ENCODE measurements at regions not wholly inside any gene's neighbourhood (a gene's known extent, or its start where the extent isn't known, plus 50 kb on each side); places are given as distances from the start of the nearest gene placed in this dataset.

GRCh38 chr21:38067086-38067739 is 151.0 kb upstream of the KCNJ6 start:
- H3K4me1 ChIP-seq (ENCODE audit: control insufficient read depth, insufficient read depth, low read length, poor library complexity, severe bottlenecking), result no peaks in the 10 kb centered on the region
- DNase-seq, result no peak
- no peaks in the 10 kb centered on the region for H3K36me3 ChIP-seq (ENCODE audit: control insufficient read depth, insufficient read depth, low read length)
- no peak overlapping the region for H3K4me3 ChIP-seq (ENCODE audit: insufficient read depth, low read depth, low read length, poor library complexity, severe bottlenecking)
- H3K9me3 ChIP-seq (ENCODE audit: control insufficient read depth, low read length), result no peaks in the 10 kb centered on the region
- no peak overlapping the region for H3K27ac ChIP-seq (ENCODE audit: insufficient read depth, low read length, poor library complexity, severe bottlenecking)
- no peaks in the 10 kb centered on the region for H3K27me3 ChIP-seq (replicated peaks; ENCODE audit: control insufficient read depth, insufficient read depth, low read length, poor library complexity, severe bottlenecking)

- no peak for DNase-seq
- H3K27ac ChIP-seq (ENCODE audit: insufficient read depth, low read length, poor library complexity, severe bottlenecking), result no peak overlapping the region
- H3K4me3 ChIP-seq (ENCODE audit: insufficient read depth, low read depth, low read length, poor library complexity, severe bottlenecking), result no peak overlapping the region
- no peaks in the 10 kb centered on the region for H3K4me1 ChIP-seq (ENCODE audit: control insufficient read depth, insufficient read depth, low read length, poor library complexity, severe bottlenecking)
- H3K36me3 ChIP-seq (ENCODE audit: control insufficient read depth, insufficient read depth, low read length), result no peaks in the 10 kb centered on the region
- H3K9me3 ChIP-seq (ENCODE audit: control insufficient read depth, low read length), result no peaks in the 10 kb centered on the region
- H3K27me3 ChIP-seq (replicated peaks; ENCODE audit: control insufficient read depth, insufficient read depth, low read length, poor library complexity, severe bottlenecking), result no peaks in the 10 kb centered on the region
Observed at GRCh38 chr21:38072489-38072888, 156.2 kb upstream of the KCNJ6 start.

GRCh38 chr21:38075833-38076587 is 159.8 kb upstream of the KCNJ6 start:
- no peak overlapping the region for H3K4me3 ChIP-seq (ENCODE audit: insufficient read depth, low read depth, low read length, poor library complexity, severe bottlenecking)
- H3K4me1 ChIP-seq (ENCODE audit: control insufficient read depth, insufficient read depth, low read length, poor library complexity, severe bottlenecking), result no peaks in the 10 kb centered on the region
- DNase-seq, result no peak
- no peak overlapping the region for H3K27ac ChIP-seq (ENCODE audit: insufficient read depth, low read length, poor library complexity, severe bottlenecking)
- no peaks in the 10 kb centered on the region for H3K27me3 ChIP-seq (replicated peaks; ENCODE audit: control insufficient read depth, insufficient read depth, low read length, poor library complexity, severe bottlenecking)
- H3K9me3 ChIP-seq (ENCODE audit: control insufficient read depth, low read length), result no peaks in the 10 kb centered on the region
- no peaks in the 10 kb centered on the region for H3K36me3 ChIP-seq (ENCODE audit: control insufficient read depth, insufficient read depth, low read length)

GRCh38 chr21:38077569-38077968 is 161.3 kb upstream of the KCNJ6 start:
- no peaks in the 10 kb centered on the region for H3K9me3 ChIP-seq (ENCODE audit: control insufficient read depth, low read length)
- H3K4me3 ChIP-seq (ENCODE audit: insufficient read depth, low read depth, low read length, poor library complexity, severe bottlenecking), result no peak overlapping the region

GRCh38 chr21:38080888-38081287 is 164.6 kb upstream of the KCNJ6 start:
- Histone ChIP-seq H3K27ac (ENCODE audit: insufficient read depth, low read length, poor library complexity, severe bottlenecking) (no peak overlapping the region), H3K9me3 (ENCODE audit: control insufficient read depth, low read length) (no peaks in the 10 kb centered on the region), H3K27me3 (replicated peaks; ENCODE audit: control insufficient read depth, insufficient read depth, low read length, poor library complexity, severe bottlenecking) (no peaks in the 10 kb centered on the region), H3K4me1 (ENCODE audit: control insufficient read depth, insufficient read depth, low read length, poor library complexity, severe bottlenecking) (no peaks in the 10 kb centered on the region), H3K36me3 (ENCODE audit: control insufficient read depth, insufficient read depth, low read length) (no peaks in the 10 kb centered on the region), H3K4me3 (ENCODE audit: insufficient read depth, low read depth, low read length, poor library complexity, severe bottlenecking) (no peak overlapping the region)
- DNase-seq, result no peak

More at GRCh38 chr21:38077569-38077968, 161.3 kb upstream of the KCNJ6 start:
- no peak for DNase-seq
- Histone ChIP-seq H3K27me3 (replicated peaks; ENCODE audit: control insufficient read depth, insufficient read depth, low read length, poor library complexity, severe bottlenecking) (no peaks in the 10 kb centered on the region), H3K4me1 (ENCODE audit: control insufficient read depth, insufficient read depth, low read length, poor library complexity, severe bottlenecking) (no peaks in the 10 kb centered on the region), H3K36me3 (ENCODE audit: control insufficient read depth, insufficient read depth, low read length) (no peaks in the 10 kb centered on the region), H3K27ac (ENCODE audit: insufficient read depth, low read length, poor library complexity, severe bottlenecking) (no peak overlapping the region)

GRCh38 chr21:38081708-38082107 is 165.5 kb upstream of the KCNJ6 start:
- H3K4me1 ChIP-seq (ENCODE audit: control insufficient read depth, insufficient read depth, low read length, poor library complexity, severe bottlenecking), result no peaks in the 10 kb centered on the region
- no peak for DNase-seq
- no peaks in the 10 kb centered on the region for H3K27me3 ChIP-seq (replicated peaks; ENCODE audit: control insufficient read depth, insufficient read depth, low read length, poor library complexity, severe bottlenecking)

GRCh38 chr21:38082936-38083485 is 166.8 kb upstream of the KCNJ6 start:
- Histone ChIP-seq H3K4me1 (ENCODE audit: control insufficient read depth, insufficient read depth, low read length, poor library complexity, severe bottlenecking) (no peaks in the 10 kb centered on the region), H3K27me3 (replicated peaks; ENCODE audit: control insufficient read depth, insufficient read depth, low read length, poor library complexity, severe bottlenecking) (no peaks in the 10 kb centered on the region), H3K27ac (ENCODE audit: insufficient read depth, low read length, poor library complexity, severe bottlenecking) (no peak overlapping the region), H3K36me3 (ENCODE audit: control insufficient read depth, insufficient read depth, low read length) (no peaks in the 10 kb centered on the region), H3K4me3 (ENCODE audit: insufficient read depth, low read depth, low read length, poor library complexity, severe bottlenecking) (no peak overlapping the region), H3K9me3 (ENCODE audit: control insufficient read depth, low read length) (no peaks in the 10 kb centered on the region)
- no peak for DNase-seq

More at GRCh38 chr21:38081708-38082107, 165.5 kb upstream of the KCNJ6 start:
- Histone ChIP-seq H3K27ac (ENCODE audit: insufficient read depth, low read length, poor library complexity, severe bottlenecking) (no peak overlapping the region), H3K9me3 (ENCODE audit: control insufficient read depth, low read length) (no peaks in the 10 kb centered on the region), H3K36me3 (ENCODE audit: control insufficient read depth, insufficient read depth, low read length) (no peaks in the 10 kb centered on the region), H3K4me3 (ENCODE audit: insufficient read depth, low read depth, low read length, poor library complexity, severe bottlenecking) (no peak overlapping the region)

GRCh38 chr21:38083535-38083934 is 167.3 kb upstream of the KCNJ6 start:
- H3K36me3 ChIP-seq (ENCODE audit: control insufficient read depth, insufficient read depth, low read length), result no peaks in the 10 kb centered on the region
- no peaks in the 10 kb centered on the region for H3K9me3 ChIP-seq (ENCODE audit: control insufficient read depth, low read length)
- H3K4me1 ChIP-seq (ENCODE audit: control insufficient read depth, insufficient read depth, low read length, poor library complexity, severe bottlenecking), result no peaks in the 10 kb centered on the region
- H3K27ac ChIP-seq (ENCODE audit: insufficient read depth, low read length, poor library complexity, severe bottlenecking), result no peak overlapping the region
- H3K27me3 ChIP-seq (replicated peaks; ENCODE audit: control insufficient read depth, insufficient read depth, low read length, poor library complexity, severe bottlenecking), result no peaks in the 10 kb centered on the region
- no peak for DNase-seq
- no peak overlapping the region for H3K4me3 ChIP-seq (ENCODE audit: insufficient read depth, low read depth, low read length, poor library complexity, severe bottlenecking)

GRCh38 chr21:38086580-38086979 is 170.2 kb upstream of the KCNJ15 start:
- H3K36me3 ChIP-seq (ENCODE audit: control insufficient read depth, insufficient read depth, low read length), result no peaks in the 10 kb centered on the region
- H3K27me3 ChIP-seq (replicated peaks; ENCODE audit: control insufficient read depth, insufficient read depth, low read length, poor library complexity, severe bottlenecking), result no peaks in the 10 kb centered on the region
- DNase-seq, result no peak
- no peak overlapping the region for H3K4me3 ChIP-seq (ENCODE audit: insufficient read depth, low read depth, low read length, poor library complexity, severe bottlenecking)
- no peak overlapping the region for H3K27ac ChIP-seq (ENCODE audit: insufficient read depth, low read length, poor library complexity, severe bottlenecking)
- no peaks in the 10 kb centered on the region for H3K4me1 ChIP-seq (ENCODE audit: control insufficient read depth, insufficient read depth, low read length, poor library complexity, severe bottlenecking)
- H3K9me3 ChIP-seq (ENCODE audit: control insufficient read depth, low read length), result no peaks in the 10 kb centered on the region

Data from effector memory CD4-positive, alpha-beta T cell (primary cell).